T-helper 1 cell treated with Interleukin-12 subunit alpha and Interleukin-12 subunit beta and Interleukin-4 antibody, amounts not matched to agents 30 μg/mL and 1 μg/mL, for 36 hours (primary cell): ENCODE measurements at regions not wholly inside any gene's neighbourhood (a gene's known extent, or its start where the extent isn't known, plus 50 kb on each side); places are given as distances from the start of the nearest gene placed in this dataset.

ENCODE experiments used
- H3K27ac Mint-ChIP-seq: one replicate; pipeline ENCODE4 v1.8.0; 2021; ENCODE audit warnings: mild to moderate bottlenecking, mixed read lengths
- H3K27me3 Mint-ChIP-seq: one replicate; pipeline ENCODE4 v1.8.0; 2021; ENCODE audit warnings: low read depth, mixed read lengths
- H3K36me3 Mint-ChIP-seq: one replicate; pipeline ENCODE4 v1.8.0; 2021; ENCODE audit warnings: low read depth, mixed read lengths
- H3K4me1 Mint-ChIP-seq: one replicate; pipeline ENCODE4 v1.8.0; 2021; ENCODE audit warnings: low read depth, mixed read lengths
- H3K4me3 Mint-ChIP-seq: one replicate; pipeline ENCODE4 v1.8.0; 2021; ENCODE audit warnings: mild to moderate bottlenecking, moderate library complexity, mixed read lengths
- H3K9me3 Mint-ChIP-seq: one replicate; pipeline ENCODE4 v1.8.0; 2021; ENCODE audit warnings: mixed read lengths

GRCh38 chr2:34012715-34013302, 413.7 kb upstream of the FAM98A start:
- no peaks in the 10 kb centered on the region for H3K36me3 Mint-ChIP-seq
- H3K27ac Mint-ChIP-seq: no peak overlapping the region
- no peaks in the 10 kb centered on the region for H3K4me1 Mint-ChIP-seq
- no peaks in the 10 kb centered on the region for H3K9me3 Mint-ChIP-seq
- H3K4me3 Mint-ChIP-seq: no peak overlapping the region
- no peaks in the 10 kb centered on the region for H3K27me3 Mint-ChIP-seq

GRCh38 chr2:34011684-34012083, 412.6 kb upstream of the FAM98A start:
- no peak overlapping the region for H3K27ac Mint-ChIP-seq
- H3K9me3 Mint-ChIP-seq: no peaks in the 10 kb centered on the region
- no peaks in the 10 kb centered on the region for H3K36me3 Mint-ChIP-seq
- H3K4me3 Mint-ChIP-seq: no peak overlapping the region
- H3K4me1 Mint-ChIP-seq: no peaks in the 10 kb centered on the region
- no peaks in the 10 kb centered on the region for H3K27me3 Mint-ChIP-seq

GRCh38 chr2:34005901-34006300, 406.8 kb upstream of the FAM98A start:
- Mint-ChIP-seq H3K36me3 (no peaks in the 10 kb centered on the region), H3K4me1 (no peaks in the 10 kb centered on the region), H3K27me3 (no peaks in the 10 kb centered on the region)

GRCh38 chr2:34004936-34005335, 405.8 kb upstream of the FAM98A start:
- Mint-ChIP-seq H3K9me3 (peaks cover 4% of the 10 kb centered on the region), H3K27ac (no peak overlapping the region), H3K36me3 (no peaks in the 10 kb centered on the region), H3K4me1 (no peaks in the 10 kb centered on the region), H3K27me3 (no peaks in the 10 kb centered on the region), H3K4me3 (no peak overlapping the region)

More at GRCh38 chr2:34005901-34006300, 406.8 kb upstream of the FAM98A start:
- Mint-ChIP-seq H3K27ac (no peak overlapping the region), H3K9me3 (no peaks in the 10 kb centered on the region), H3K4me3 (no peak overlapping the region)

GRCh38 chr2:34003795-34004194, 404.7 kb upstream of the FAM98A start:
- Mint-ChIP-seq H3K9me3 (peaks cover 4% of the 10 kb centered on the region), H3K27me3 (no peaks in the 10 kb centered on the region)

GRCh38 chr2:34001557-34001956, 402.5 kb upstream of the FAM98A start:
- peaks cover 21% of the 10 kb centered on the region for H3K9me3 Mint-ChIP-seq
- H3K4me1 Mint-ChIP-seq: no peaks in the 10 kb centered on the region
- H3K27ac Mint-ChIP-seq: no peak overlapping the region
- no peaks in the 10 kb centered on the region for H3K27me3 Mint-ChIP-seq
- H3K4me3 Mint-ChIP-seq: no peak overlapping the region
- no peaks in the 10 kb centered on the region for H3K36me3 Mint-ChIP-seq

More at GRCh38 chr2:34003795-34004194, 404.7 kb upstream of the FAM98A start:
- no peaks in the 10 kb centered on the region for H3K4me1 Mint-ChIP-seq
- no peak overlapping the region for H3K4me3 Mint-ChIP-seq
- H3K36me3 Mint-ChIP-seq: no peaks in the 10 kb centered on the region
- no peak overlapping the region for H3K27ac Mint-ChIP-seq

GRCh38 chr2:33984131-33984530, 385.0 kb upstream of the FAM98A start:
- Mint-ChIP-seq H3K27ac (no peak overlapping the region), H3K36me3 (no peaks in the 10 kb centered on the region), H3K4me3 (no peak overlapping the region), H3K4me1 (no peaks in the 10 kb centered on the region), H3K27me3 (no peaks in the 10 kb centered on the region), H3K9me3 (peaks cover 3% of the 10 kb centered on the region)

GRCh38 chr2:33978471-33978870, 379.4 kb upstream of the FAM98A start:
- no peaks in the 10 kb centered on the region for H3K4me1 Mint-ChIP-seq
- no peak overlapping the region for H3K4me3 Mint-ChIP-seq
- H3K27ac Mint-ChIP-seq: no peak overlapping the region
- H3K9me3 Mint-ChIP-seq: no peaks in the 10 kb centered on the region
- H3K36me3 Mint-ChIP-seq: no peaks in the 10 kb centered on the region
- no peaks in the 10 kb centered on the region for H3K27me3 Mint-ChIP-seq

- no peaks in the 10 kb centered on the region for H3K27me3 Mint-ChIP-seq
- no peak overlapping the region for H3K4me3 Mint-ChIP-seq
These were observed 376.4 kb upstream of the FAM98A start for GRCh38 chr2:33975498-33975897.

GRCh38 chr2:33967103-33967502, 368.0 kb upstream of the FAM98A start:
- no peaks in the 10 kb centered on the region for H3K27me3 Mint-ChIP-seq
- no peaks in the 10 kb centered on the region for H3K9me3 Mint-ChIP-seq
- no peak overlapping the region for H3K27ac Mint-ChIP-seq
- no peaks in the 10 kb centered on the region for H3K36me3 Mint-ChIP-seq
- H3K4me1 Mint-ChIP-seq: no peaks in the 10 kb centered on the region
- no peak overlapping the region for H3K4me3 Mint-ChIP-seq

More at GRCh38 chr2:33975498-33975897, 376.4 kb upstream of the FAM98A start:
- Mint-ChIP-seq H3K27ac (no peak overlapping the region), H3K36me3 (no peaks in the 10 kb centered on the region), H3K4me1 (no peaks in the 10 kb centered on the region), H3K9me3 (no peaks in the 10 kb centered on the region)

- Mint-ChIP-seq H3K27me3 (no peaks in the 10 kb centered on the region), H3K9me3 (no peaks in the 10 kb centered on the region), H3K4me3 (no peak overlapping the region), H3K27ac (no peak overlapping the region), H3K36me3 (no peaks in the 10 kb centered on the region), H3K4me1 (no peaks in the 10 kb centered on the region)
These were observed 359.5 kb upstream of the FAM98A start for GRCh38 chr2:33958591-33958990.

- Mint-ChIP-seq H3K27me3 (no peaks in the 10 kb centered on the region), H3K4me1 (no peaks in the 10 kb centered on the region), H3K4me3 (no peak overlapping the region), H3K27ac (no peak overlapping the region), H3K9me3 (peaks cover 8% of the 10 kb centered on the region), H3K36me3 (no peaks in the 10 kb centered on the region)
These were observed 350.3 kb upstream of the FAM98A start for GRCh38 chr2:33949371-33949770.

GRCh38 chr2:33946193-33946592, 347.1 kb upstream of the FAM98A start:
- no peak overlapping the region for H3K27ac Mint-ChIP-seq
- H3K9me3 Mint-ChIP-seq: peaks cover 8% of the 10 kb centered on the region
- H3K27me3 Mint-ChIP-seq: no peaks in the 10 kb centered on the region
- no peak overlapping the region for H3K4me3 Mint-ChIP-seq
- H3K4me1 Mint-ChIP-seq: no peaks in the 10 kb centered on the region
- H3K36me3 Mint-ChIP-seq: no peaks in the 10 kb centered on the region

GRCh38 chr2:33933203-33933602, 334.1 kb upstream of the FAM98A start:
- Mint-ChIP-seq H3K4me3 (no peak overlapping the region), H3K27ac (no peak overlapping the region), H3K4me1 (no peaks in the 10 kb centered on the region), H3K36me3 (no peaks in the 10 kb centered on the region), H3K9me3 (no peaks in the 10 kb centered on the region), H3K27me3 (no peaks in the 10 kb centered on the region)

- Mint-ChIP-seq H3K9me3 (peaks cover 7% of the 10 kb centered on the region), H3K27me3 (no peaks in the 10 kb centered on the region), H3K4me3 (no peak overlapping the region), H3K27ac (no peak overlapping the region), H3K36me3 (no peaks in the 10 kb centered on the region), H3K4me1 (no peaks in the 10 kb centered on the region)
These were observed 332.1 kb upstream of the FAM98A start for GRCh38 chr2:33931164-33931563.

- H3K27ac Mint-ChIP-seq: no peak overlapping the region
- H3K9me3 Mint-ChIP-seq: peaks cover 7% of the 10 kb centered on the region
- no peaks in the 10 kb centered on the region for H3K4me1 Mint-ChIP-seq
- no peak overlapping the region for H3K4me3 Mint-ChIP-seq
- H3K27me3 Mint-ChIP-seq: no peaks in the 10 kb centered on the region
- H3K36me3 Mint-ChIP-seq: no peaks in the 10 kb centered on the region
These were observed 330.4 kb upstream of the FAM98A start for GRCh38 chr2:33929467-33929866.
